GM18517 (cell line): ENCODE measurements at regions not wholly inside any gene's neighbourhood (a gene's known extent, or its start where the extent isn't known, plus 50 kb on each side); places are given as distances from the start of the nearest gene placed in this dataset.

ENCODE experiments used
- ATAC-seq: cut with Tn5 transposase; IDR thresholded peaks from one replicate; pipeline ENCODE4 v1.9.1; 2021; ENCODE audit warnings: mild to moderate bottlenecking, moderate library complexity; ENCODE audit not compliant: unreplicated experiment

DNA sequence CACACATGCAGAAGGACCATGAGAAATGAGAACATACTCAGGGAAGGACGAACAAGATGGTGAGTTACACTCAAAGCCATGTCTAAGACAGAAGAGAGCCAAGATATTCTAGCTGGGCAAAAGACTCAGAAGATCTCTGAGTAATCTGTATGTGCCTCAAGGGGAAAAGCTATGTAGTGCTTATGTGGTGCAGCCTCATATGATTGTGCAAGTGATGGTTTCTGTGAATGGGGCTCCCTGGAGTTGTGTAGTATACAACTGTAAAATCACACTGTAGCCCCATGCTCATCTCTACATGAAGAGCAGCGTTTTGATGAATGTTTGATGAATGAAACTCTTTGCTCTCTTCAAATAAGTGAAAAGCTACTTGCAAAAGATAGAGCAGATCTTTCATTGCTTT lies 57.5 kb downstream of the OSR1 start:
- no peak for ATAC-seq

DNA sequence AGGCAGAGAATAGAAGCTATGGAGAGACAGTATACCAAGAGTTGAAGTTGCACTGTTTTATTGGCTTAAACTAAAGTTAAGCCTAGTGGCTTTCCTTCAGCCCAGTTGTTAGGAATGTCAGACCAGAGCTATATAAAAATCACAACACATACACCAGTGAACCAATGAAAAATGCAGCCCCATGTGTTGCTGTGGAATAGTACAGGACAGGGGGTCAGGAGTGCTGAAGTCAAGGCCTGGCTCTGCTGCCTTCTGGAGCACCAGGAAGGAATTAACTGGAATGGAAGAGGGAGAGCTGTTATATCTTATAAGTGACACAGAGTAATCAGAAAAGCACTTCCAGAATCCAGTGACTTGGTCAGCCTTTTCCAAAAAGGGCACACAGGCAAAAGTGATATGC lies 58.9 kb downstream of the OSR1 start:
- no peak for ATAC-seq

DNA sequence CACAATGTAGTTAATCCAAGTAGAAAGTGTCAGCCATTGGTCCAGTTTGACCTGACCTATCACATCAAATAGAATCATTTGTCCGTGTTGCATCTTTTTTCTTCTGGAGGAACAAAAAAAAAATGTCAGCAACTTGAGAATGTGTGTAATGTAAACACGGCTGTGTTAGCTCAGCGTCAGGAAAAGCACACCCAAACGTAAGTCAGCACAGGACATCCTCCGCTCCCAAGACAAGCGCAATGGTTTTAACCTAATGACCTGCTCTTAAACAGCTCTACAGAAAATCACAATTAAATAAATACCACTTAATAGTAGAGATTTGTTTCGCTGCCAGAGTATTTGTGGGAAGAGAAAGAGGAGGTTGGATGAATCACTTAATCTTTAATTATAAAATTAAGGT lies 59.4 kb downstream of the OSR1 start:
- ATAC-seq: no peak

DNA sequence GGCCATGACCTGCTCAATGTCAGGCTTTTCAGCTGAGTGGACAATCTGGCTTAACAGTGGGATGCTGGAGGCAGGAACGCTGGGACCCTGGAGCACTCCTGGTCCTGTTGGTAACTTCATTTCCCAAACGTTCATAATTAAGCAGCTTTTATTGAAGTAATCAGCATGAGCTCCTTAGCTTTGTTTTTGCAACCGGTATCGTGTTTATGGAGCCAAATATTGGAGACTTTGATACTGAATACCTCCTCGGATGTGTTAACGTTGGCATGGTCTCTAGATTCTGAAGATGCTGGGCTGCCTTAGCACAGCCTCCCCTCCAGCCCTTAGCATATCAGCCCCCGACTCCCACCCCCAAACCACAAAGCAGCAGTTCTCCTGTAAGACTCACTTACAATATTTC lies 60.7 kb downstream of the OSR1 start:
- ATAC-seq: no peak

DNA sequence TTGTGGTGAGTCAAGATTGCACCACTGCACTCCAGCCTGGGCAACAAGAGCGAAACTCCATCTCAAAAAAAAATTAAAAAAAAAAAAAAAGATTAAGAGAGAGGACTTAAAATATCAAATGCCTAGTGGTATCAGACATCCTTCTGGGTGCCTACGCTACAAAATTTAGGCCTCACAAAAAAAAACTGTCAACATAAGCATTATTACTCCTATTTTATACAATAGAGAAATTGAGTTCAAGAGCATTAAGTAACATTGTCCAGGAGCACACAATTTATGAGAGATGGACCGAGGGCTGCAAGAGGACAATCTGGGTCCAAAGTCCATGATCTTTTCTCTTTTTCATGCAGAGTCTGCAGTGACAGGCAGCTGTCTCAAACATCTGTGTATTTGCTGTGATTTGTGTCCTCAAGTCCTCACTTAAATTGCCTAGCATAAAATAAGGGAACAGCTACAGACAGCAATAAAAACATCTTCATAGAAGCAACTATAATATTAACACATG lies 62.4 kb downstream of the OSR1 start:
- ATAC-seq: no peak

DNA sequence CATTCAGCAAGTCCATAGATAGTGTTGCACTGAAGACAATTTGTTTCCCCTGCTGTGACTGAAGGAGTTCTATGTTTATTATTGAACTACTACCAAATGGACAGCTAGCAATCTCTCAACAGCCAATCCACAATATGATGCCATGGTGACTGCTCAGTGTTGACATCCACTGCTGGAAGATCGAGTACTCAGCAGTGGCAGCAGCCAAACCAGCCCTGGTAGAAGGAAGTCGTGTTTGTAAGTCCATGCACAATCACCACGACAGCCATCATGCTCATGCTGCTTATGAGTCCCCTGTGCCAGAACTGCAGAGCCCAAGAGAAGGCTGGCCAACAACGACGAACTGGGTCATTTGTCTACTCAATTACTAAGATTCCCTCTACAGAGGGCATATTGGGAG lies 66.4 kb downstream of the OSR1 start:
- no peak for ATAC-seq

DNA sequence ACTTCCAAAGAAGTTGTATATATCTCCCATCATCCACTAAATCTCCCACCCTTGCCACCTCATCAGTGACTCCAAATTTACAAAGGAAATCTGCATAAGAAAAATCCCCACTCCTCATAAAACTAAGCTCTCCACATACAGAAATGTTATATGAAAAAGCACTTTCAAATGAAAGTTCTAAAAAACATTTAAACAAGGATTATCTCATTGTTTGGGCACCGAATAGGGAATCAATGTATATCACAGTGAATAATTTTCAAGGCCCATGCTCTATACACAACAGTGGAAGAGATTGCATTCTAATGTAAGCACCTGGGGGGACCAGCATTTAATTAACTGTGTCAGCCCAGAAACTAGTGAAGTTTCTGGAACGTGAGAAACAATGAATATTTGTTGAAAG lies 70.1 kb downstream of the OSR1 start:
- no peak for ATAC-seq

DNA sequence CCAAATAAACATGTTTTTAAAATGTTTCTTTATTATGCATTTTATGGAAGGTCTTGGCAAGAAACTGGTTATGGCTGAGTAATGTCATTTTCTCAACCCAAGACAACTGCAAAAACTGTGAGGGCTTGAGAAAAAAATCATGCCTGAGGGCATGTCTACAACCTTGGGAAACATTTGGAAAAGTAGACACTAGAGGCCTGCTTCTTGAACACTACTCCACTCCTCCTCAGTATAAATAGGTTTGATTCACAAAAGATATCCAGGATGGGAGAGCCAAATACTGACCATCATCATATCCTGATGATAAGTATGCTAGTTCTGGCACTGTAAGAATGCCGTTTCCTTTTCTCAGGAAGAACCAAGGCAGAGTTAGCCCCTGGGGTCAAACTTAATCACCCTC lies 71.1 kb downstream of the OSR1 start:
- ATAC-seq: no peak

DNA sequence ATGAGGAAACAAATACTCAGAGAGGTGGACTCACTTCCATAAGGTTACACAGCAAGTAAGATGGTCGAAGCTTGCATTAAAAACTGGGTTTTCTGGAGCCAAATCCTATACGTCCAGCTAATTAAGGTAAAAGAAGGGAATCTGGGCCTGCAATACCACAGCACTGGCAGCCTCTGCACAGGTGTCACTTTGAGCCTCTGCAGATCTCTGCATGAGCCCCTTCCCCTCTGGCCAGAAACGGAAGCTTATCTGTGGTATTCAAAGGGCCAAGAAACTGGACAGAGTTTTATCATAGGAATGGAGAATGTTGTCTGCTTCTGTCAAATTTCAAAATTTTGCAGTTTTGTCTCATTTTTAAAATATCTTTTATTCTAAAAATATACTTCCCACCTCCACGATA lies 76.1 kb downstream of the OSR1 start:
- ATAC-seq: no peak

DNA sequence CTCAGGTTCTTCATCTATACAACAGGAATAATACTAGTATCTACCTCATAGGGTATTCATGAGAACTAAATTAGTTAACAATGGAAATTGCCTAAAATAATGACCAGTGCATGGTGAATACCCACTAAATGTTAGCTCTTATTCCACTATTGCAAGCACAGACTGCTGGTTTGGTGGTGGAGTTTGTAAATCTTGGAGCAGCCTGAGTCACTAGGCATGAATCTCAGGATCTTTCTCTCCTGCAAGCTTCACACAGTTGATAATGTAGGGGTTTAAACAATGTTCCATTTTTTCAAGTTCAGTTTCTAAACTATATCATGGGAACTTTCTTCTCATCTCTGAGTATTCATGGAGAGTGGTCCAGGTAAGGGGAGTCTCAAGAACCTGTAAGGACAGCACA lies 84.0 kb downstream of the OSR1 start:
- no peak for ATAC-seq

DNA sequence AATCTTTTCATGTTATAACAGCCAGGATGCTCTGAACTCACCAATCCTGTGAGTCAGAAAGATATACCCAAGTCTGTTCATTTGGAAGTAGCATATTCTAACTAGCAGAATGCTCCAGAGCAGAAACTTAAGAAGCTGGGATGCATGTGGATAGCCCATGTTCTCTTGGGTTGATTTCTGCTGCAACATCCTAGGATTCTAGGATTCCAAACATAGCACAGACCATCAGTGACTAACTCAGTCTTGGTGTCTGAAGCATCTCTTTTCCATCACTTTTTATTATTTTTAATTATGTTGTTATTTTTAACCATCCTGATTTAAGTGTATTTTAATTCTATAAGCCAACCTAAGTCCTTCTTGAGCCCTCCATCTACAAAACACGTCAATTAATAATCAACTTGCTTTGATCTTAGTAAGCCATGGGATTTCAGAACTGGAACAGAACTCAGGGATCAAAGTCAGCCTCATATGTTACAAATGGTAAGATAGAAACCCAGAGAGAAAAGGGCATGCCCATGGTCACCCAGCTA lies 85.4 kb downstream of the OSR1 start:
- ATAC-seq: no peak

DNA sequence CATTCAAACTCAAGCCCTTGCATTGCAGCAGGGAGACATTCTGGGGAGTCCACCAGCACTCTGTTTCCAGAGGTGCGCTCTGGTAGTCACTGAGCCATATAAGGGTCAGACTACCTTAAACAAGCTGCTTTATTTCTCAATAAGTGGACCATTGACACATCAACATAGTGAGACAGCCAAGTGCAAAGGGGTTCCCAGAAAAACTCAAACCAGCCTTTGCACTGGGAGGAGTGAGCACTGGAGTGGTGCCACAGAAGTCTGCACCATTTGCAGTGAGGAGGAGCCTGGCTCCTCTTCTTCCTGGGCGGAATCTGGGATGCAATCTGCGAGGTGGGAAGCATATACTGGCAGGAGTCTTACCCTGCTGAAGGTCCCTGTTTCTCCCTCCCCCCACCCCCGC lies 86.4 kb downstream of the OSR1 start:
- ATAC-seq: no peak

DNA sequence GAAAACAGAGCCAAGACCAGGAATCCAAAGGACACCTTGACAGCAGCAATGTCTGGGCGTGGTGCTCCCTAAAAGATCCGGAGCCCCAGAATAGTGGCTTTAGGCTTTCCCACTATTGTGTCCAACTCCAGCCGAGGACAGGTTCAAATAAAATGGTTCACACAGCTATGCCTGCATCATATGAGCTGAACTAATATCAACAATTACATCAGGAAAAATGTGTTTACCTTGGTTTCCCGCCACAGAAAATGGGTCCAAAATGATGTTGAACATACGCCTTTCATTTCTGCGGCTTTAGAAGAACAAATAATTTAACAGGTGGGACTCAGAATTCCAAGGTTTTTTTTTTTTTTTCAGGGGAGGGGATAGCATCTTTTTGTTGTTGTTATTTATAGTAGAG lies 93.6 kb downstream of the OSR1 start:
- ATAC-seq: no peak

DNA sequence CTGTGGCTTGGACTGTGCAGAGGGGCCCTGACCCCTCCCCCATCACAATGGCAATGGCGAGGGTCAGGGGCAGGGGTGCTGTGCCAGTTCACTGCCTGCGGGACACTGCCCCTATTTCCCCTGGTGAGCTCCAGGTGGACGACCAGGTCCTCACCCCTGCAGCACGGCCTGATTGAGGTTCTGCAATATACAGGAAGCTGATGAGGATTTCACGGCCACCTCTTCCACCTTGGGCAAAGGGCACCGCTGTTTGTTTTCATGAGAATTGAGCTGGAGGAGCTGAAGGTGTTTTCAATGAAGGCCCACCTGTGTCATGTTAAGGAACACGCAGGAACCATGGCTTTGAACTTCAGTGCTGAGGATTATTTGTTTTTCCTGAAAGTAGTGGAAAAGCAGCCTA lies 96.3 kb downstream of the OSR1 start:
- no peak for ATAC-seq

DNA sequence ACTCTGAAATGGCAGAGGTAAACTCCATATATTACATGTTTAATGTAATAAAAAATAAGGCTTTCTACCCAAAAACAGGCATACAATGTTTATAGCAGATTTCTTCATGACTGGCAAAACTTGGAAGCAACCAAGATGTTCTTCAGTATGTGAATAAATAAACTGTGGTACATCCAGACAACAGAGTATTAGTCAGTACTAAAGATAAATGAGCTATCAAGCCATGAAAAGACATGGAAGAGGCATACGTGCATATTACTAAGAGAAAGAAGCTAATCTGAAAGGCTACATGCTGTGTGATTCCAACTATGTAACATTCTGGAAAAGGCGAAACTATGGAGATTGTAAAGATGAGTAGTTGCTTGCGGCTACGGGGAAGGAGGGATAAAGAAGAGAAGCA lies 97.4 kb downstream of the OSR1 start:
- ATAC-seq: no peak

DNA sequence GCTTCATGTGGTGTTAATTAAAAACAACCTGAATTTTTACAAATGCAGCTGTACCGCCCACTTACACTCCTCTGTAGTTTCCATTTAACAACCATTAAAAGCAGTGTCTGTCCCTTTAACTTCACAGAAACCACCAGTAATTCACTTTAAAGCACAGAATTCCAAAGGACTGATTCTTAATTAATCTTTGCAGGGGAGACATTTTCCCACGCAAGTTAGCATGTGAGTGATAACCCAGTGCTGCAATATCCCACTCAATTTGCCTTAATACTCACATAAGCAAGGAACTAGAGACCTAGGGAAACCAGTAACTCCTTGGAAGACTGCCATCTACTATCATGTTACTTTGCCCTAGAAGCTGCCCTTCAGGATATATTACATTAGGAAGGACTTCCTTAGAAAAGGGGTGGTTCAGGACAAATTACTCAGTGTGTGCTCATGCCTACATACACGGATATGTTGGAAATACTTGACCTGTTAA lies 102.3 kb downstream of the OSR1 start:
- no peak for ATAC-seq

DNA sequence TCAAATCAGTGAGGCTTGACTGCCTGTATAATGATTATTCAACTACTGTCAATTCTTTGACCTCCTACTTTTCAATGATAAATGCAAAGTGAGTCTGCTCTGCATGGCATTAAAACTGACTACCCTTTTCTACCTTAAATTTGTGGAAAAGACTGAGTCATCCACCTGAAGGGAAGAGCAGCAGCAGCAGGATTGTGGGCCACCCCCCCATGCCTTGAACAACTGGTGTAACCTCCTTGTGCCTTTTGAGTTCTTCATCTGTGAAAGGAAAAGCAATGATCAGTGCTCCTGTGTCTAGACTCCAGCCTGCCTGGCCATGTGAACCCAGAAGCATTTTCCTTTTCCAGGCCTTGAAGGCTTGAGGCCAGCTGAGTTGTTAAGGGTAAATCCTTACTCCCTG lies 102.9 kb downstream of the OSR1 start:
- ATAC-seq: no peak

DNA sequence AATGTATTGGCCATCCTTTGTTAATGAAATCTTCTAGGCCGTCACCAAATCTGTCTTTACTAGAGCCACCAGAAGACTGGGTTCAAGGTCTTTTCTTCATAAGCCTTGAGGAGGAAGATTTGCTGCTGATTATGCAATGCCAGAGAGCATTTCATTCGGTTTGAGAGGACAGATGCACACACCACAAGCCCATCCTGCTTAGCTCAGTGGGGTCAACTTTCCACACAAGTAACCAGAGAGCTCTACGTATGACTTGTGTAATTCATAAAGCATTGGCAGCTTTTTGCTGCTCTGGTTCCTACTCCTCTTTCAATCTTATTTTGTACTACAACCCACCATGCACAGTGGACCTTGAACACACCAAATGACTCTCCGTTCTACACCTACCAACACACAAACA lies 106.9 kb downstream of the OSR1 start:
- ATAC-seq: no peak

DNA sequence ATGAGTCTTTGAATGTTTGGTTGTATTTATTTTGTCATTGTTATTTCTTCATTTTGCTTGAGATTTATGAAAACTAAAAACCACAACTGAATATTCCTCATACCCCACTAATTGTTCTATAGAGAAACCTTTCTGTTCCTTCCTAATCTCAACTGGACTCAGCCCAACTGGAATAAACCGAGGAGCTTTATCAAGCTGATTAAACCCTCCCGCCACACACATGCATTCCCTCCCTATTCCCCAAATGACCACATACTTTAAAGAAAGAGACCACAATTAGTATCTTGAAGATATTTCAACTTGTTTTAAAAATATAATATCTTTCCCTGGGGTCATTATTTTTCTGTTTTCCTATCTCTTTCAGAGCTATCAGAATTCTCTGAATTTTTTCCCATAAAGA lies 107.5 kb downstream of the OSR1 start:
- ATAC-seq: no peak

DNA sequence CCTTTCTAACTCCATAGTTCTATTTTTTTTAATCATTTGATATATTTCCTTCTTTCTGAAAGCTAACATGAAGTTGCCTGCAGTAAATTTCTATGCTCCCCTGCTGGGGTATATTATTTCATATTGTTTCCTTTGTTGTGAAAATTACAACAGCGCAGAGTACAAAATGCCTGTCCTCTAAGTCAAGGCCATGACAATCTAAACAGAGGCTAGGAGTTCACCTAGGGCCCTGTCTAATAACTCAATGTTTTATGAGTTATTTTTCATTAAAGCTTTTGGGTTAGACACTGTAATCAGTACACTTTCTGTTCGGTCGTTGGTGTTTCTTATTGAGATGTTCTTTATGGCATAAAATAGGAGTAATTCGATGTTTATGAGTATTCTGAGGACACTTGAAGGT lies 111.2 kb downstream of the OSR1 start:
- ATAC-seq: no peak

DNA sequence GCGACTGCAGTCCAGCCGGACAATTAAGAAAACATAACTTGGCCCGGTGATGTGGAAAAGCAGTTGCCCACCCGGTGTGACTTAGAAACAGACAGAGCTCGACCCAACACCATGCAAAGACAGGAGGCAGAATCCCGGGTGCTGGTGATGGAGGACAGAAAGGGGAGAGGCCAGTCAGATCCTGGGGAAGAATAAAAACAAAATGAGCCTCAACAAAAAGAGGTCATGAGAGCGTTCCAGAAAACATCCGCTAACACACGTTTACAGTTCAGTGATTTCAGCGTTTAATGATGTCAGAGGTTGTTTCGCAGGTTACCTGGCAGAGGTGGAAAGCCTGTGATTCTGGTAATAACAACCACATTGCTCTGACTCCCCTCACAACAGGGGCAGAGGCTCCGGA lies 111.9 kb downstream of the OSR1 start:
- ATAC-seq: no peak

DNA sequence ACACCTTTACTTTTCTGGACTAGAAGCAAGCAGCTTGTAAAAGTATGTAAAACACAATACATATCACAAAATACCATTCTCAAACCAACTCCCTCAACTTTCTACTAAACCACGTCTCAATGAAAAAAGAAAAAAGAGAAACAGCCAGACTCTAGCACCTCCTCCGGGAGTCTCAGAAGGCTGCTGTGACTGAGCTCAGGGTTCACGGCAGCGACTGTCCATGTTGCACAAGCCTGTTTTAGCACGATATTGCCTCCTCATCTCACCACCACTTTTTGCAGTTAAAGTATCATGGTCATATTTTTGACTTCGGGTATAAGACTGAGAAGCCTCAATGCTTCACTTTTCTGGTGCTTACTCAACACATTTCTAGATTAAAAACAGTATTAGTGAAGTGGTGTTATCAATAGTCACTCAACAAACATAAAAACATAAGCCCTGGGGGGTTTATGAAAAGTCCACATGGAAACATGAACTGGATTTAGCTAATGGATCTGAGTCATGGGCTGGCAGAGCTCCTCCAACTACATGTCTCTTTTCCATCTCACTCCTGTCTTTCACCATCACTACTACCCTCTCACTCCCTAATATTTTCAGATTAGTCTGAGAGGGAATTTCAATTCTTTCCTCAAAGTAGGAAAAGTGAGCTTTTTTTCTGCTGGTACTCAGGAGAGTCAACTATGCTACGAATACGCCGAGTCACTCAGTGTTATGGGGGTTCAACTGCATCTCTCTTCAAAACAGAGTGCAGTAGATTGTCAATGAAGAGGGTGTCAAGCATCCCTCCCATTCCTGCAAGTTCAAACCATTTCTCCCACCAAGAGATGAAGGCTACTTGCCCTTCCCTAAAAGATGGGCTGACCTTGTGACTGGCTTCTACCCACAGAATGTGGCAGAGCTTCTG lies 113.7 kb downstream of the OSR1 start:
- ATAC-seq: no peak
